GM18858 (cell line): ENCODE measurements at regions not wholly inside any gene's neighbourhood (a gene's known extent, or its start where the extent isn't known, plus 50 kb on each side); places are given as distances from the start of the nearest gene placed in this dataset.

Experiments used
- ATAC-seq: cut with Tn5 transposase; IDR thresholded peaks from one replicate; pipeline ENCODE4 v1.9.1; 2021; ENCODE audit not compliant: unreplicated experiment

- ATAC-seq, result no peak
Observed at GRCh38 chr4:122038896-122039295, 87.0 kb upstream of the TRPC3 start.

DNA sequence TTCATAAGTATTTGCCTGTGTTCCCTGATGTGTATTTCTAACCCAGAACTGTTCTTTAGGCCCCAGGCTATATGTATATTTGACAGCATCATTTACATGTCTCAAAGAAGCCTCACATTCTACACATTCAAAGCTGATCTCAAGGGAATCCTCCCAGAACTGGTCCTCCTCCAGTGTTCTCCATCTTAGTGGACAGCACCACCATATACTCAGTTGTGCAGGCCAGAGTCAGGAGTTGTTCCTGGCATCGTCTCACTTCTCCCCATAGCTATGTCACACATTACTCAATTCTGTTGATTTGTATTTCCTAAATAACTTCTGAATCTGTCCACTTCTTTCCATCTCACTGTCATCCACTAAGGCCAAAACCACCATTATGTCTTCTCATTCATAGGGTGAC, 82.8 kb upstream of the TRPC3 start:
- no peak for ATAC-seq

GRCh38 chr4:122027203-122027602, 75.3 kb upstream of the TRPC3 start:
- no peak for ATAC-seq

GRCh38 chr4:122017296-122017695, 65.4 kb upstream of the TRPC3 start:
- ATAC-seq, result no peak

DNA sequence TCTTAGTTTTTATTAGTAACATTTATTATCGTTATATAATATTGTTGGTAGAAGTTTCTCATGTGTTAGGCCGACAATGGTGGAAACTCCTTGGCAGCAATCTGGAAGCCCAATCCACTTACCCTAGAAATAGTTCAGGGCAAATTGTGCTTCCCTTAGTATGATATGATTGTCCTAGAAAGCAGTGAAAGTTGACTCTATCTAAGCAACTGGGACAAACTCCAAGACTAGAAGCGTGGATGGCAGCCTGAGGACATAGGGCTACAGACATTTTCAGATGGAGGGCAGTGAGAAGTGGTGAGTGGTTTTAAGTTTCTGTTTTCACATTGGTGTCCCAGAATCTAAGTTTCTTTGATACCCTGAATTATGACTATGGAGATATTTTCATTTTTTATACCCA, 63.3 kb upstream of the TRPC3 start:
- no peak for ATAC-seq

- no peak for ATAC-seq
Observed at GRCh38 chr4:122012735-122013134, 60.9 kb upstream of the TRPC3 start.

GRCh38 chr4:122010610-122011009, 58.8 kb upstream of the TRPC3 start:
- ATAC-seq, result no peak

- ATAC-seq, result no peak
Observed at GRCh38 chr4:122009524-122009923, 57.7 kb upstream of the TRPC3 start.

- no peak for ATAC-seq
Observed at GRCh38 chr4:122007016-122007415, 55.2 kb upstream of the TRPC3 start.

DNA sequence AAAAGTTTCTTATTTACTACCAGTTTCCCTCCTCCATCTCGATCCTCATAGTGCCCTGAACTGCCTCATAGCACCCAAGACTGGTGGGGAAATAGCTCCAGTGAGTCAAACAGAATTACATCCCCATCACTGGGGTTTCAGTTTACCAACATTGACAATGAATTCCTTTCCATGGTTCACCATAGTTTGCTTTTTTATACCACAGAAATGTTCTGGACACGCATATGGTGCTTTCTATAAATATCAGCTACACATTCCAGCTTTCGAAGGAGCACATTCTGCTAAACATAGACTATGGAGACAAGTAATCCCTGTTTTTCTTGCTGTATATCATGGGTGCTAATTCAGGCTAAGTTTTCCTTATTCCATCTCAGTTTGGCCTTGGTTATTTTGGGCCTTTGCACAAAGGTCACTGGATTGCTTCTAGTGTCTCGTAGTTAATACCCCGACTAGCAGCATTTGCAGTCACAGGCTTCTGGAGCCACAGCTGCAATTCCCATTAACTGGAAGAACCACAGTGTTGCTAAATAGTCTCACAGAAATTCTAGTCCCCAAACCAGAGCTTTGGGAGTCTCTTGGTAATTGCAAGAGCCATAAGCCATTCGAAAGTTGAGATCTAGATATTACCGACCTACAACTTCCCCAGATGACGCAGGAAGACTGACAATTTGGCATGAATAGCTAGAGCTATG, 53.4 kb upstream of the TRPC3 start:
- ATAC-seq, result no peak

- ATAC-seq, result peak; percentile 93
Observed at GRCh38 chr4:122003335-122003734, 51.5 kb upstream of the TRPC3 start.
